ENCODE measurements at regions not wholly inside any gene's neighbourhood (a gene's known extent, or its start where the extent isn't known, plus 50 kb on each side); places are given as distances from the start of the nearest gene placed in this dataset.

GRCh38 chr3:181764544-181764943, 52.8 kb downstream of the SOX2 start:
- no peak for TF ChIP-seq POLR2A (IDR thresholded peaks at IDR 0.05)
- TF ChIP-seq POLR2AphosphoS5 (IDR thresholded peaks at IDR 0.05): no peak

All from suprapubic skin (tissue), 4 donors.